PFSK-1 (cell line): ENCODE measurements at regions not wholly inside any gene's neighbourhood (a gene's known extent, or its start where the extent isn't known, plus 50 kb on each side); places are given as distances from the start of the nearest gene placed in this dataset.

Source experiments
- FOXP2 ChIP-seq: optimal IDR thresholded peaks from 2 replicates; pipeline ENCODE3; 2011; ENCODE audit warnings: borderline replicate concordance, control low read depth, inconsistent platforms; ENCODE audit not compliant: insufficient read depth; ENCODE audit errors: extremely low read length, extremely low read depth
- POLR2AphosphoS5 ChIP-seq: IDR thresholded peaks from 2 replicates; pipeline ENCODE4 v1.6.1; 2012; ENCODE audit warnings: low read depth, mild to moderate bottlenecking, control low read depth, low read length, moderate library complexity
- REST ChIP-seq, 2 experiments: IDR thresholded peaks; 2 replicates each; pipeline versions ENCODE4 v1.6.1 to v1.8.0; 2011 to 2012; ENCODE audit warnings: low read depth in 2 of 2, low read length in 2 of 2, control low read depth in 1 of 2, inconsistent platforms in 1 of 2, mild to moderate bottlenecking in 1 of 2, moderate library complexity in 1 of 2; ENCODE audit not compliant: insufficient read depth in 1 of 2
- SIN3A ChIP-seq: IDR thresholded peaks from 2 replicates; pipeline ENCODE4 v1.6.1; 2012; ENCODE audit warnings: mild to moderate bottlenecking, low read length, moderate library complexity, borderline replicate concordance; ENCODE audit not compliant: insufficient read depth
- TAF1 ChIP-seq: IDR thresholded peaks from 2 replicates; pipeline ENCODE4 v1.6.1; 2012; ENCODE audit warnings: low read length, control low read depth, borderline replicate concordance; ENCODE audit not compliant: insufficient read depth

GRCh38 chr6:128713461-128713860, 169.5 kb upstream of the LAMA2 start:
- TF ChIP-seq TAF1 (no peak), REST (IDR thresholded peaks at IDR 0.05; ENCODE audit: insufficient read depth in 1 of 2, low read depth in 2 of 2, low read length in 2 of 2) (no peak), FOXP2 (no peak), SIN3A (no peak), POLR2AphosphoS5 (no peak)

- TF ChIP-seq POLR2AphosphoS5 (no peak), REST (IDR thresholded peaks at IDR 0.05; ENCODE audit: insufficient read depth in 1 of 2, low read depth in 2 of 2, low read length in 2 of 2) (no peak), SIN3A (no peak), TAF1 (no peak), FOXP2 (no peak)
These were observed 170.0 kb upstream of the LAMA2 start for GRCh38 chr6:128712898-128713297.

- TF ChIP-seq FOXP2 (no peak), REST (IDR thresholded peaks at IDR 0.05; ENCODE audit: insufficient read depth in 1 of 2, low read depth in 2 of 2, low read length in 2 of 2) (no peak), SIN3A (no peak), TAF1 (no peak), POLR2AphosphoS5 (no peak)
These were observed 171.8 kb upstream of the LAMA2 start for GRCh38 chr6:128711149-128711548.

GRCh38 chr6:128710315-128710714, 172.6 kb upstream of the LAMA2 start:
- TF ChIP-seq SIN3A: no peak
- TF ChIP-seq FOXP2: no peak
- no peak for TF ChIP-seq TAF1
- TF ChIP-seq POLR2AphosphoS5: no peak
- TF ChIP-seq REST (IDR thresholded peaks at IDR 0.05; ENCODE audit: insufficient read depth in 1 of 2, low read depth in 2 of 2, low read length in 2 of 2): no peak

GRCh38 chr6:128704601-128705000, 178.3 kb upstream of the LAMA2 start:
- no peak for TF ChIP-seq REST (IDR thresholded peaks at IDR 0.05; ENCODE audit: insufficient read depth in 1 of 2, low read depth in 2 of 2, low read length in 2 of 2)
- TF ChIP-seq POLR2AphosphoS5: no peak
- no peak for TF ChIP-seq SIN3A
- TF ChIP-seq TAF1: no peak
